SU-DHL-6 (cell line): ENCODE measurements at regions not wholly inside any gene's neighbourhood (a gene's known extent, or its start where the extent isn't known, plus 50 kb on each side); places are given as distances from the start of the nearest gene placed in this dataset.

Experiments
- H2AFZ ChIP-seq: fragments of 200-600 bp; sonication (generic); 2 replicates; pipeline ENCODE4 v1.6.1; 2014; ENCODE audit warnings: low read depth, mild to moderate bottlenecking, moderate library complexity, mixed read lengths, antibody characterized with exemption, low read length; ENCODE audit not compliant: severe bottlenecking
- H3F3A ChIP-seq: fragments of 200-600 bp; shearing (Covaris generic); 2 replicates; pipeline ENCODE4 v1.6.0; 2016; ENCODE audit warnings: antibody characterized with exemption, mild to moderate bottlenecking; ENCODE audit not compliant: insufficient read depth
- H3K27ac ChIP-seq: fragments of 200-600 bp; sonication (generic); 2 replicates; pipeline ENCODE4 v1.5.1; 2016; ENCODE audit warnings: low read depth, mild to moderate bottlenecking, low read length, moderate library complexity, mixed read lengths
- H3K27me3 ChIP-seq: fragments of 200-600 bp; sonication (generic), shearing (Covaris generic); 2 replicates; pipeline ENCODE4 v1.6.0; 2014; ENCODE audit warnings: mild to moderate bottlenecking, low read length
- H3K36me3 ChIP-seq: fragments of 200-600 bp; sonication (generic); 2 replicates; pipeline ENCODE4 v1.6.1; 2014; ENCODE audit warnings: mild to moderate bottlenecking, low read length, mixed read lengths
- H3K4me2 ChIP-seq: fragments of 300-600, 200-600 bp; shearing (Covaris generic), sonication (generic); 2 replicates; pipeline ENCODE4 v1.6.0; 2014; ENCODE audit warnings: low read length, low read depth, mild to moderate bottlenecking; ENCODE audit not compliant: poor library complexity, severe bottlenecking
- H3K4me3 ChIP-seq: fragments of 200-600 bp; sonication (generic); 2 replicates; pipeline ENCODE4 v1.5.1; 2014; ENCODE audit warnings: antibody characterized with exemption, low read length, mild to moderate bottlenecking, mixed read lengths; ENCODE audit not compliant: insufficient read depth, poor library complexity, severe bottlenecking
- H3K79me2 ChIP-seq: fragments of 200-600 bp; sonication (generic); 2 replicates; pipeline ENCODE4 v1.6.1; 2014; ENCODE audit warnings: mild to moderate bottlenecking, low read length, moderate library complexity; ENCODE audit not compliant: insufficient read depth
- H3K9ac ChIP-seq: fragments of 200-600 bp; sonication (generic); 2 replicates; pipeline ENCODE4 v1.7.0; 2014; ENCODE audit warnings: mild to moderate bottlenecking, low read length
- H3K9me2 ChIP-seq: fragments of 200-600 bp; sonication (generic); replicated peaks from 2 replicates; pipeline ENCODE4 v1.6.1; 2014; ENCODE audit warnings: low read length; ENCODE audit not compliant: insufficient read depth
- H3K9me3 ChIP-seq: fragments of 200-600 bp; sonication (generic); 2 replicates; pipeline ENCODE4 v1.6.1; 2014; ENCODE audit warnings: low read length, mixed read lengths; ENCODE audit not compliant: insufficient read depth
- H4K20me1 ChIP-seq: fragments of 200-600 bp; sonication (generic); 2 replicates; pipeline ENCODE4 v1.6.1; 2014; ENCODE audit warnings: low read depth, mild to moderate bottlenecking, antibody characterized with exemption, low read length, moderate library complexity, mixed read lengths
- CTCF ChIP-seq: fragments of 200-600 bp; sonication (generic); IDR thresholded peaks from one replicate; pipeline ENCODE4 v1.5.1; 2017; ENCODE audit warnings: antibody characterized with exemption, mild to moderate bottlenecking, low read length, moderate library complexity; ENCODE audit not compliant: insufficient read depth, poor library complexity, severe bottlenecking
- EZH2phosphoT487 ChIP-seq: fragments of 200-600 bp; sonication (generic), shearing (Covaris generic); conservative IDR thresholded peaks from 2 replicates; pipeline ENCODE4 v1.6.1; 2018; ENCODE audit warnings: mild to moderate bottlenecking, antibody characterized with exemption, low read length, moderate library complexity, mixed read lengths

GRCh38 chr2:239814861-239815601, 210.1 kb downstream of the NDUFA10 start:
- Histone ChIP-seq H2AFZ (no peak overlapping the region), H3K4me2 (no peak overlapping the region), H3K9ac (no peak overlapping the region), H3K9me3 (no peaks in the 10 kb centered on the region), H3K9me2 (no peaks in the 10 kb centered on the region), H3K27me3 (no peaks in the 10 kb centered on the region), H3K79me2 (no peaks in the 10 kb centered on the region), H3K27ac (no peak overlapping the region), H3K36me3 (no peaks in the 10 kb centered on the region), H4K20me1 (no peaks in the 10 kb centered on the region), H3F3A (no peaks in the 10 kb centered on the region), H3K4me3 (no peak overlapping the region)
- no peak for TF ChIP-seq CTCF
- TF ChIP-seq EZH2phosphoT487: no peak

GRCh38 chr2:239814116-239814860, 210.9 kb downstream of the NDUFA10 start:
- TF ChIP-seq CTCF (no peak), EZH2phosphoT487 (no peak)
- H4K20me1 ChIP-seq: no peaks in the 10 kb centered on the region
- H3K36me3 ChIP-seq: no peaks in the 10 kb centered on the region
- H3K9ac ChIP-seq: no peak overlapping the region
- no peaks in the 10 kb centered on the region for H3K9me3 ChIP-seq
- H3K79me2 ChIP-seq: no peaks in the 10 kb centered on the region
- H3K9me2 ChIP-seq: no peaks in the 10 kb centered on the region
- H3K4me3 ChIP-seq: no peak overlapping the region
- H3F3A ChIP-seq: no peaks in the 10 kb centered on the region
- no peak overlapping the region for H2AFZ ChIP-seq
- H3K27ac ChIP-seq: no peak overlapping the region
- H3K27me3 ChIP-seq: no peaks in the 10 kb centered on the region
- H3K4me2 ChIP-seq: no peak overlapping the region

- H3K27ac ChIP-seq: no peak overlapping the region
- H4K20me1 ChIP-seq: no peaks in the 10 kb centered on the region
- H3K4me2 ChIP-seq: no peak overlapping the region
- no peaks in the 10 kb centered on the region for H3K27me3 ChIP-seq
- H3K4me3 ChIP-seq: no peak overlapping the region
- H3K9me3 ChIP-seq: no peaks in the 10 kb centered on the region
- no peaks in the 10 kb centered on the region for H3K9me2 ChIP-seq
- TF ChIP-seq EZH2phosphoT487 (no peak), CTCF (no peak)
- H3K79me2 ChIP-seq: no peaks in the 10 kb centered on the region
- no peak overlapping the region for H2AFZ ChIP-seq
- no peaks in the 10 kb centered on the region for H3K36me3 ChIP-seq
- no peak overlapping the region for H3K9ac ChIP-seq
- no peaks in the 10 kb centered on the region for H3F3A ChIP-seq
Measured at GRCh38 chr2:239813261-239814115, 211.7 kb downstream of the NDUFA10 start.
